BJ (cell line): ENCODE measurements at regions not wholly inside any gene's neighbourhood (a gene's known extent, or its start where the extent isn't known, plus 50 kb on each side); places are given as distances from the start of the nearest gene placed in this dataset.

Experiments used
- CTCF ChIA-PET: fragments of 350-600 bp; formaldehyde crosslinking; extraction: SDS; loops from one replicate; lab custom pipeline; 2021; ENCODE audit warnings: antibody characterized with exemption, inconsistent platforms; lab: Yijun Ruan, JAX
- POLR2A ChIA-PET: fragments of 300-600 bp; sonication (Branson Sonifier 250); formaldehyde crosslinking; extraction: SDS; loops from one replicate; lab custom pipeline; 2021; ENCODE audit warnings: antibody characterized with exemption; lab: Charles Lee
- DNase-seq: peaks from one replicate; pipeline ENCODE4 v3.0.0-alpha.2; 2011; ENCODE audit warnings: low read depth
- H3K27me3 ChIP-seq: 2 replicates; pipeline ENCODE4 v1.6.0; 2011; ENCODE audit warnings: low read length; ENCODE audit not compliant: control insufficient read depth, insufficient read depth
- H3K36me3 ChIP-seq: 2 replicates; pipeline ENCODE4 v1.5.1; 2011; ENCODE audit warnings: low read length; ENCODE audit not compliant: control insufficient read depth, insufficient read depth
- H3K4me3 ChIP-seq: 2 replicates; pipeline ENCODE4 v1.5.1; 2011; ENCODE audit warnings: low read depth, mild to moderate bottlenecking, control low read depth, low read length
- CTCF ChIP-seq: IDR thresholded peaks from 2 replicates; pipeline ENCODE4 v1.5.1; 2011; ENCODE audit warnings: low read depth, mild to moderate bottlenecking, control low read depth, inconsistent platforms, low read length, moderate library complexity; ENCODE audit not compliant: insufficient read depth

GRCh38 chr13:37406031-37406430 lies 192.5 kb downstream of the POSTN start:
- POLR2A ChIA-PET = no interaction called here
- CTCF ChIA-PET = interaction anchor here (0.6 kb wide), 1 partner anchor 20 kb away, joined by 3 read pairs; no protein-coding TSS in a partner anchor
- Histone ChIP-seq H3K4me3 (no peak overlapping the region), H3K27me3 (no peaks in the 10 kb centered on the region), H3K36me3 (no peaks in the 10 kb centered on the region)
- DNase-seq = no peak
- TF ChIP-seq CTCF = no peak

GRCh38 chr13:37403776-37404527 lies 194.6 kb downstream of the POSTN start:
- ChIA-PET CTCF (interaction anchor here (0.7 to 1.3 kb wide), 4 partner anchors 10 to 560 kb away, joined by 3 to 4 read pairs (median 3); no protein-coding TSS in a partner anchor), POLR2A (no interaction called here)
- DNase-seq = peak; percentile 37
- H3K36me3 ChIP-seq = no peaks in the 10 kb centered on the region
- no peak for TF ChIP-seq CTCF
- H3K27me3 ChIP-seq = no peaks in the 10 kb centered on the region
- H3K4me3 ChIP-seq = no peak overlapping the region

- ChIA-PET POLR2A (no interaction called here), CTCF (no interaction called here)
- H3K27me3 ChIP-seq = no peaks in the 10 kb centered on the region
- DNase-seq = no peak
- TF ChIP-seq CTCF = no peak
- H3K36me3 ChIP-seq = no peaks in the 10 kb centered on the region
- no peak overlapping the region for H3K4me3 ChIP-seq
These were observed 196.8 kb downstream of the POSTN start for GRCh38 chr13:37401721-37402120.

DNA sequence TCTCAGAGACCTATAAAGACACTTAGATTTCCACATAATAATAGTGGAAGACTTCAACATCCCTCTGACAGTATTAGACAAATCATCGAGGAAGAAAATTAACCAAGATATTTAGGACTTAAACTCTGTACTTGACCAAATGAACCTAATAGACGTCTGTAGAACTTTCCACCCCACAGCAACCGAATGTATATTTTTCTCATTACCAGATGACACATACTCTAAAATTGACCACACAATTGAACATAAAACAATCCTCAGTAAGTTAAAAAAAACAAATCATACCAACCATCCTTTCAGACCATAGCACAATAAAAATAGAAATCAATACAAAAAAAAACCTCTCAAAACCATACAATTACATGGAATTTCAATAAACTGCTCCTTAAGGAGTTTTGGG lies 201.0 kb downstream of the POSTN start:
- H3K36me3 ChIP-seq = no peaks in the 10 kb centered on the region
- no peak for TF ChIP-seq CTCF
- CTCF ChIA-PET = no interaction called here
- POLR2A ChIA-PET = no interaction called here
- no peaks in the 10 kb centered on the region for H3K27me3 ChIP-seq
- no peak overlapping the region for H3K4me3 ChIP-seq
- no peak for DNase-seq

DNA sequence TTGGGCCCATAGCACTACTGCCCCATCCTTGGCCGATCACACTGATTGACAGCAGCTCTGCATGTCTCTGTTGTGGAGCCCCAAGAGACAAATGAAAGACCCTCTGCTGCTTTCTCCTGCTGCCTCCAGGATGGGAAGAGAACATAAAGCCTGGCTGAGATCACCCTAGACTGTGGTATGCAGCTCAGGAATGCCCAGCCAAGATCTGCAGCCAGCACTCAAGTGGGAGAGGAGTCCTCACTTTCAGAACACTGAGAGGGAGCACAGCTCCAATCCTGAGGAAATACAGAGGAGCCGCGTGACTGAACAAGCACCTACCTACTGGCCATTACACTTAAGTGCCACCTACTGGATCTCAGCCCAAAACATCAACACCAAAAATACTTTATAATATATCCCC lies 203.0 kb downstream of the POSTN start:
- ChIA-PET POLR2A (no interaction called here), CTCF (no interaction called here)
- no peak for TF ChIP-seq CTCF
- H3K4me3 ChIP-seq = no peak overlapping the region
- no peaks in the 10 kb centered on the region for H3K27me3 ChIP-seq
- DNase-seq = no peak
- no peaks in the 10 kb centered on the region for H3K36me3 ChIP-seq
